ENCODE measurements at regions not wholly inside any gene's neighbourhood (a gene's known extent, or its start where the extent isn't known, plus 50 kb on each side); places are given as distances from the start of the nearest gene placed in this dataset.

- TF ChIP-seq CTCF (IDR thresholded peaks at IDR 0.05; ENCODE audit: low read depth, low read length, poor library complexity, severe bottlenecking) = no peak
- TF ChIP-seq EZH2phosphoT487 (IDR thresholded peaks at IDR 0.05; ENCODE audit: borderline replicate concordance, low read length) = no peak
These were observed 69.1 kb upstream of the HSF2 start for GRCh38 chr6:122330315-122330714.

Data from DOHH2 (cell line).